GM20000 (cell line): ENCODE measurements at regions not wholly inside any gene's neighbourhood (a gene's known extent, or its start where the extent isn't known, plus 50 kb on each side); places are given as distances from the start of the nearest gene placed in this dataset.
"Not testable (repeated sequence)": the region's sequence is repeated elsewhere in the genome, so short reads cannot be mapped to it uniquely, and the experiment has no call there.

Source experiments
- DNase-seq: peaks from one replicate; pipeline ENCODE4 v3.0.0; 2012; ENCODE audit warnings: low spot score
- CTCF ChIP-seq: IDR thresholded peaks from 2 replicates; pipeline ENCODE4 v1.5.1; 2012; ENCODE audit warnings: mild to moderate bottlenecking, control low read depth; ENCODE audit errors: extremely low read depth, missing control alignments

- no peak for TF ChIP-seq CTCF
- no peak for DNase-seq
These were observed 708.5 kb upstream of the RAG2 start for GRCh38 chr11:37306563-37306962.

- not testable (repeated sequence) for DNase-seq
These were observed 703.4 kb upstream of the RAG2 start for GRCh38 chr11:37301405-37301804.

- no peak for TF ChIP-seq CTCF
- DNase-seq = no peak
These were observed 700.1 kb upstream of the RAG2 start for GRCh38 chr11:37298173-37298572.

- no peak for DNase-seq
- no peak for TF ChIP-seq CTCF
These were observed 688.9 kb upstream of the RAG2 start for GRCh38 chr11:37286890-37287289.

GRCh38 chr11:37282367-37282766, 684.3 kb upstream of the RAG2 start:
- TF ChIP-seq CTCF = no peak
- DNase-seq = no peak

- DNase-seq = no peak
- TF ChIP-seq CTCF = no peak
These were observed 682.2 kb upstream of the RAG2 start for GRCh38 chr11:37280200-37280599.

- DNase-seq = no peak
- no peak for TF ChIP-seq CTCF
These were observed 679.9 kb upstream of the RAG2 start for GRCh38 chr11:37277896-37278465.

- no peak for TF ChIP-seq CTCF
- DNase-seq = no peak
These were observed 666.7 kb upstream of the RAG2 start for GRCh38 chr11:37264783-37265182.
